Thoracic aorta (tissue), 2 donors: ENCODE measurements at regions not wholly inside any gene's neighbourhood (a gene's known extent, or its start where the extent isn't known, plus 50 kb on each side); places are given as distances from the start of the nearest gene placed in this dataset.

Source experiments
- ATAC-seq: fragments of 150-250 bp; one replicate; pipeline ENCODE4 v1.8.0; 2017; ENCODE audit warnings: low read depth; ENCODE audit not compliant: insufficient number of reproducible peaks, low FRiP score
- DNase-seq: peaks from one replicate; pipeline ENCODE4 v3.0.0-alpha.2; 2020; ENCODE audit warnings: low spot score
- H3K27ac ChIP-seq, 2 donors: fragments of 200-600 bp; sonication (generic); 1 replicate in 1 of 2; 2 replicates in 1 of 2; pipeline ENCODE4 v1.5.1; 2016; ENCODE audit warnings: mild to moderate bottlenecking in 2 of 2, moderate library complexity in 2 of 2
- H3K27me3 ChIP-seq: fragments of 200-600 bp; sonication (generic); replicated peaks from 2 replicates; pipeline ENCODE4 v1.6.0; 2016; ENCODE audit warnings: mild to moderate bottlenecking; ENCODE audit not compliant: insufficient read depth
- H3K36me3 ChIP-seq: fragments of 200-600 bp; sonication (generic); one replicate; pipeline ENCODE4 v1.5.1; 2016
- H3K4me1 ChIP-seq, 2 donors: fragments of 200-600 bp; sonication (generic); 1 replicate in 1 of 2; 2 replicates in 1 of 2; pipeline versions ENCODE4 v1.5.1 to v1.6.0; 2016; ENCODE audit warnings: low read depth in 2 of 2, mild to moderate bottlenecking in 1 of 2; ENCODE audit not compliant: control insufficient read depth in 1 of 2
- H3K4me3 ChIP-seq: fragments of 200-600 bp; sonication (generic); 2 replicates; pipeline ENCODE4 v1.5.1; 2016; ENCODE audit warnings: mild to moderate bottlenecking
- H3K9me3 ChIP-seq: fragments of 200-600 bp; sonication (generic); 2 replicates; pipeline ENCODE4 v1.5.1; 2016
- TF ChIP-seq, protein P1 (sequence below): fragments of 200-600 bp; sonication (generic); IDR thresholded peaks from one replicate; pipeline ENCODE4 v1.5.1; 2019; ENCODE audit warnings: antibody characterized with exemption

DNA sequence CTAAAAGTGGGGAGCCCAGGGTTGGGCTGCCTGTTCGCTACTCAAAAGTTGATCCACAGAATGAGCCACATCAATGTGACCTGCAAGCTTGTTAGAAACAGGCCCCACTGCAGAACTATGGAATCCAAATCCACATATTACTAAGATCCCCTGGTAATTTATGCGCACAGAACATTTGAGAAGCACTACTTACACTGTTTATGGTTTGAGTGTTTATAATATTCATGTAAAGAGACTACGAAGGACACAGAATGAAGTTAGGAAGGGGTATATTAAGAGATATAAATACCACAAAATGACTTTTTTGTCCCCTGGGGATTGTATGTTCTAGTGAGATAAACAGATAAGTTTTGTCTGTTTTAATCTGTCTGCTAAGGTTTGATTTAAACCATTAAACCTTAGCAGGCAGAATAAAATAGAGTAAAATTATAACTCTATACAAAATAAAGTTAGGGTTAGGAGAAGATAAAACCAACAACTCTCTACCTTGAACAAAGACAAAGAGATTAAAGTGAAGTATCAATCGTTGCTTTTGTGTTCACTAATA lies 666.9 kb upstream of the SOX9 start:
- Histone ChIP-seq H3K27ac (no peak overlapping the region), H3K36me3 (no peaks in the 10 kb centered on the region), H3K27me3 (no peaks in the 10 kb centered on the region), H3K4me3 (no peak overlapping the region), H3K9me3 (no peaks in the 10 kb centered on the region), H3K4me1 (no peaks in the 10 kb centered on the region)
- DNase-seq, result no peak
- ATAC-seq, result no peak
- TF ChIP-seq, protein P1, sequence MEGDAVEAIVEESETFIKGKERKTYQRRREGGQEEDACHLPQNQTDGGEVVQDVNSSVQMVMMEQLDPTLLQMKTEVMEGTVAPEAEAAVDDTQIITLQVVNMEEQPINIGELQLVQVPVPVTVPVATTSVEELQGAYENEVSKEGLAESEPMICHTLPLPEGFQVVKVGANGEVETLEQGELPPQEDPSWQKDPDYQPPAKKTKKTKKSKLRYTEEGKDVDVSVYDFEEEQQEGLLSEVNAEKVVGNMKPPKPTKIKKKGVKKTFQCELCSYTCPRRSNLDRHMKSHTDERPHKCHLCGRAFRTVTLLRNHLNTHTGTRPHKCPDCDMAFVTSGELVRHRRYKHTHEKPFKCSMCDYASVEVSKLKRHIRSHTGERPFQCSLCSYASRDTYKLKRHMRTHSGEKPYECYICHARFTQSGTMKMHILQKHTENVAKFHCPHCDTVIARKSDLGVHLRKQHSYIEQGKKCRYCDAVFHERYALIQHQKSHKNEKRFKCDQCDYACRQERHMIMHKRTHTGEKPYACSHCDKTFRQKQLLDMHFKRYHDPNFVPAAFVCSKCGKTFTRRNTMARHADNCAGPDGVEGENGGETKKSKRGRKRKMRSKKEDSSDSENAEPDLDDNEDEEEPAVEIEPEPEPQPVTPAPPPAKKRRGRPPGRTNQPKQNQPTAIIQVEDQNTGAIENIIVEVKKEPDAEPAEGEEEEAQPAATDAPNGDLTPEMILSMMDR, result no peak

DNA sequence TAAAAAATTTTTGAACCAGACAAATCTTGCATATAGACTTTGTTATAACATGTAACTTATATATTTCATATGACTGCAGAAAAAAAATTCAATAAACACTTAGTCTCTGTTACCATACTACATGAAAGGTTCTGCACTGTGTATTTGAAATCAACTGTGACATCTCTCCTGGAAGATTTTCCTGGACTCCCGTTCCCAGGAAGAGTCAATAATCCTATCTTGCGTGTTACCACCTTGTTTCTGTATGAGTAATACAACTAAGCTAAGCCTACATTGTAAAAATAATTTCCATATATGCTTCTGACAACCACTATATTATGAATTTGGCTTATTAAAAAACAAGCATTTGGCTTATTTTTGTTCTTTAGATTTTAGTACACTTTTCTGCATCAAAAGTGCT lies 665.6 kb upstream of the SOX9 start:
- Histone ChIP-seq H3K36me3 (no peaks in the 10 kb centered on the region), H3K4me1 (no peaks in the 10 kb centered on the region), H3K9me3 (no peaks in the 10 kb centered on the region), H3K27me3 (no peaks in the 10 kb centered on the region), H3K4me3 (no peak overlapping the region), H3K27ac (no peak overlapping the region)
- no peak for DNase-seq
- no peak for ATAC-seq
- TF ChIP-seq, protein P1, result no peak

DNA sequence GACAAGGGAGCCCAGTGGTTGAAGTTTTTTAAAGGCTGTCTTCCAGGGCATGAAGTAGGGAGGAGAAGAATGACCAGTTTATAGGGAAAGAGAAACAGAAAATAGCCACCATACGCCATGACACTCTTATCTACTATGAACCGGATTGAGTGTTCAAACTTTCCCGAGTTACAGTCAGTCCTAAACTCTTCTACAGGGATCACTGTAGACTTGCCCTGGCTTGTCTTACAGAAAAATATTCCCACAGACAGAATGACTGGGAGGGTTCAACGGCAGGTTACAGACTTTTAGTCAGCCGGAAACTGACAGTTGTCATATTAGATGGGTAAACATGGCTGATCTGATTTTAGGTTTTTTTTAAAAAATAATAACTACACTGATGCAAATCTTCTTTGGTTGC lies 662.5 kb upstream of the SOX9 start:
- TF ChIP-seq, protein P1, result no peak
- Histone ChIP-seq H3K27ac (no peak overlapping the region), H3K27me3 (no peaks in the 10 kb centered on the region), H3K9me3 (no peaks in the 10 kb centered on the region), H3K36me3 (no peaks in the 10 kb centered on the region), H3K4me3 (no peak overlapping the region), H3K4me1 (no peaks in the 10 kb centered on the region)
- no peak for ATAC-seq
- no peak for DNase-seq

DNA sequence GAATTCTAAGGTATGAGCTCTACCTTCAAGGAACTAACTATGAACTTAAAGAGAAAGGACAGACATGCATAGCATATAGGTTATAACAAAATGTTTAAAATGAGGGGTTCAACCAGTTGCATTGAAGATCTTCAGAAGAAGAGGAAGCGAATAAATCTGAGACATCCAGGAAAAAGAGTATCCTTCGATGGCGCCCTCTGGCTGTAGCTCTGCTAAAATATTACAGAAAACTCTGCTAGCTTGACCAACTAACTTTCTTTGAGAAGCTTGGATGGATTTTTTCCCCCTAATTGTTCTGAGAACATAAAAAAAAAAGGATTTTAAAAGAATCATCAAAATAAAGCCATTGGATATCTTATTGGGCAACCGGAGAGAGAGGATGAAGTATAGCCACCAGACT lies 659.9 kb upstream of the SOX9 start:
- Histone ChIP-seq H3K9me3 (no peaks in the 10 kb centered on the region), H3K36me3 (no peaks in the 10 kb centered on the region), H3K27me3 (no peaks in the 10 kb centered on the region), H3K27ac (no peak overlapping the region), H3K4me1 (no peaks in the 10 kb centered on the region), H3K4me3 (no peak overlapping the region)
- ATAC-seq, result no peak
- DNase-seq, result no peak
- TF ChIP-seq, protein P1, result no peak

DNA sequence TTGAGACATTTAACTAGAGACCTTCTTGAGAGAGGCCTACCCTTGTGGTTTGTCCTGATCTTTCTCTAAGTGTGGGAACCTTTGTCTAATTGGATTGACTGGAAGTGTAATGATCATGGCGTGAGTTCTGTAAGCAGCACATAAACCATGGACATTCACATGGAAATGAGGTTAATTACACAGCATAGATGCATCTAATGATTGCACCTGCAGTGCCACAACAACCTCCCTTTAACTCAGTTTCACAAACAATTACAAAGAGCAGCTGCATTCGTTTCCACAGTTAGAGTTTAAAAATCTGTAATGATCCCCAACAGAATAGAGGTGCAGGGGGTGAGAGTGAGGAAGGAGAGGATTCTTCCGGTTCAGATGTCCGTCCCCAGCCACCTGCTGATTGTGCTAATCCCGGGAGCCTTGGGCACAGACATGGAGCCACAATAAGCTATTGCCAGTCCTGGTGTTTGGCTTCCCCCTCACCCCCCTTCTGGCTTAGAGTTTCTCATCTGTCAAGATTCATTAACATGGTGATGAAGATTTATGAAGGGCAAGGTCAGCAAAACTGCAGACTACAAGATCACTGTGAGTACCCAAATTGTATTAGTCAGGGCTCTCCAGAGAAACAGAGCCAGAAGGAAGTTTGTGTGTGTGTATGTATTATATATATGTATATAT lies 659.2 kb upstream of the SOX9 start:
- Histone ChIP-seq H3K4me1 (no peaks in the 10 kb centered on the region), H3K4me3 (no peak overlapping the region), H3K36me3 (no peaks in the 10 kb centered on the region), H3K27me3 (no peaks in the 10 kb centered on the region), H3K27ac (no peak overlapping the region), H3K9me3 (no peaks in the 10 kb centered on the region)
- no peak for ATAC-seq
- TF ChIP-seq, protein P1, result no peak
- DNase-seq, result no peak
